GM21528 (cell line): ENCODE measurements at regions not wholly inside any gene's neighbourhood (a gene's known extent, or its start where the extent isn't known, plus 50 kb on each side); places are given as distances from the start of the nearest gene placed in this dataset.

Experiments used
- ATAC-seq: cut with Tn5 transposase; IDR thresholded peaks from one replicate; pipeline ENCODE4 v1.9.1; 2021; ENCODE audit warnings: mild to moderate bottlenecking, moderate library complexity; ENCODE audit not compliant: unreplicated experiment, low FRiP score

GRCh38 chr10:83346266-83346910 lies 792.9 kb upstream of the GHITM start:
- no peak for ATAC-seq

GRCh38 chr10:83352588-83352987 lies 786.7 kb upstream of the GHITM start:
- ATAC-seq, result no peak

- ATAC-seq, result no peak
These were observed 784.9 kb upstream of the GHITM start for GRCh38 chr10:83354456-83354855.

- ATAC-seq, result no peak
These were observed 782.3 kb upstream of the GHITM start for GRCh38 chr10:83357004-83357403.

- ATAC-seq, result no peak
These were observed 781.7 kb upstream of the GHITM start for GRCh38 chr10:83357627-83358026.

GRCh38 chr10:83367036-83367435 lies 772.3 kb upstream of the GHITM start:
- no peak for ATAC-seq

GRCh38 chr10:83371696-83372490 lies 767.4 kb upstream of the GHITM start:
- ATAC-seq, result no peak

- no peak for ATAC-seq
These were observed 766.7 kb upstream of the GHITM start for GRCh38 chr10:83372646-83373045.

- no peak for ATAC-seq
These were observed 765.6 kb upstream of the GHITM start for GRCh38 chr10:83373671-83374070.

- ATAC-seq, result no peak
These were observed 764.6 kb upstream of the GHITM start for GRCh38 chr10:83374741-83375140.

- ATAC-seq, result no peak
These were observed 764.0 kb upstream of the GHITM start for GRCh38 chr10:83375274-83375673.

- ATAC-seq, result no peak
These were observed 741.5 kb upstream of the GHITM start for GRCh38 chr10:83397806-83398205.

- no peak for ATAC-seq
These were observed 728.7 kb upstream of the GHITM start for GRCh38 chr10:83410570-83410969.

- no peak for ATAC-seq
These were observed 714.0 kb upstream of the GHITM start for GRCh38 chr10:83425306-83425705.

- no peak for ATAC-seq
These were observed 712.2 kb upstream of the GHITM start for GRCh38 chr10:83427101-83427500.

- no peak for ATAC-seq
These were observed 706.9 kb upstream of the GHITM start for GRCh38 chr10:83432261-83433045.

- ATAC-seq, result no peak
These were observed 705.6 kb upstream of the GHITM start for GRCh38 chr10:83433705-83434104.

- ATAC-seq, result no peak
These were observed 691.3 kb upstream of the GHITM start for GRCh38 chr10:83448013-83448412.

GRCh38 chr10:83458611-83459010 lies 680.7 kb upstream of the GHITM start:
- no peak for ATAC-seq

- ATAC-seq, result no peak
These were observed 680.2 kb upstream of the GHITM start for GRCh38 chr10:83459124-83459523.

GRCh38 chr10:83469728-83470331 lies 669.5 kb upstream of the GHITM start:
- no peak for ATAC-seq
